Uterus (tissue), 2 donors: ENCODE measurements at regions not wholly inside any gene's neighbourhood (a gene's known extent, or its start where the extent isn't known, plus 50 kb on each side); places are given as distances from the start of the nearest gene placed in this dataset.

Experiments used
- CTCF ChIP-seq, 4 experiments: fragments of 200-600 bp in 2 of 4; fragments of 450-650 bp in 2 of 4; sonication (generic) in 2 of 4; IDR thresholded peaks; one replicate each; pipeline ENCODE4 v1.5.1; 2016 to 2019; ENCODE audit warnings: antibody characterized with exemption in 4 of 4, mild to moderate bottlenecking in 2 of 4, moderate library complexity in 1 of 4
- POLR2A ChIP-seq, 2 donors: fragments of 450-650 bp; IDR thresholded peaks; one replicate each; pipeline ENCODE4 v1.6.1; 2016; ENCODE audit warnings: antibody characterized with exemption in 2 of 2, mild to moderate bottlenecking in 1 of 2, moderate library complexity in 1 of 2

- TF ChIP-seq CTCF (IDR thresholded peaks at IDR 0.05) (no peak), POLR2A (IDR thresholded peaks at IDR 0.05) (no peak)
Measured at GRCh38 chr1:114342376-114342775, 168.6 kb downstream of the TRIM33 start.
